ENCODE measurements at regions not wholly inside any gene's neighbourhood (a gene's known extent, or its start where the extent isn't known, plus 50 kb on each side); places are given as distances from the start of the nearest gene placed in this dataset.

DNA sequence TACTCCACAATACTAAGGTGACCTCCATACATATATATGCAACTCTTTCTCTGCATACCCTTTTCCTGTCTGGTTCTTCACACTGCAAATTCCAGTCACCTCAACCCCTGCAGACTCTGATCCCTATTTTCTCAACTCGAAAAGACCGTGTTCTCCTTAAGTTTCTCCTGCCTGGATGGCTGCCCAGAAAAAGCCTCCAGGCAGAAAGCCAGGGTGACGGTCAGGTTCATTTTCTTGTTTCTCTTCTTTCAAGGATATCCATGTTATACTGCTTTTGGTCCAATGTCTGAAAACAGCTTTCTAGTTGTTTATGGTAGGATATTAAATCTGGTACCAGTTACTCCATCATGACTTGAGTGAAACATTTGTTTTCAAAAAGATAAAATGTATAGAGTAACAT is 267.8 kb upstream of the MYO3A start:
- Histone ChIP-seq H2AFZ (ENCODE audit: low read length) (no peak overlapping the region), H3K27me3 (replicated peaks in 1 of 4; ENCODE audit: control insufficient read depth in 3 of 4, extremely low read depth in 1 of 4, insufficient read depth in 3 of 4, low read length in 3 of 4) (no peaks in the 10 kb centered on the region), H3K23ac (ENCODE audit: insufficient read length) (no peak overlapping the region), H4K5ac (ENCODE audit: insufficient read length, low read depth, low read length) (no peak overlapping the region), H3K23me2 (ENCODE audit: low read depth, low read length) (no peaks in the 10 kb centered on the region), H2BK15ac (ENCODE audit: low read length) (no peak overlapping the region), H4K8ac (ENCODE audit: extremely low read depth, insufficient read depth, low read length) (no peak overlapping the region), H2BK12ac (ENCODE audit: low read depth, low read length) (no peak overlapping the region), H3K4me3 (ENCODE audit: extremely low read depth in 1 of 4, insufficient read depth in 2 of 4, low read depth in 3 of 4, low read length in 4 of 4) (no peak overlapping the region), H3K79me1 (ENCODE audit: low read depth, low read length) (no peaks in the 10 kb centered on the region), H3K56ac (replicated peaks; ENCODE audit: insufficient read length, low read depth, low read length) (no peak overlapping the region), H2BK5ac (ENCODE audit: low read depth, low read length) (no peak overlapping the region), H2BK20ac (ENCODE audit: low read length) (no peak overlapping the region), H3K79me2 (ENCODE audit: control insufficient read depth in 1 of 2, insufficient read depth in 2 of 2, low read length in 2 of 2) (no peaks in the 10 kb centered on the region), H3K14ac (ENCODE audit: insufficient read length) (no peak overlapping the region), H3K4ac (replicated peaks; ENCODE audit: insufficient read length, low read depth, low read length) (no peak overlapping the region), H2BK120ac (replicated peaks; ENCODE audit: low read depth, low read length) (no peak overlapping the region), H3K4me1 (replicated peaks in 1 of 4; ENCODE audit: control insufficient read depth in 3 of 4, insufficient read depth in 4 of 4, low read length in 3 of 4) (no peaks in the 10 kb centered on the region), H3K18ac (ENCODE audit: extremely low read depth, low read length) (no peak overlapping the region), H3K36me3 (ENCODE audit: control insufficient read depth in 2 of 4, insufficient read depth in 4 of 4, low read length in 3 of 4) (no peaks in the 10 kb centered on the region), H3K9me3 (ENCODE audit: insufficient read depth in 2 of 2, low read depth in 1 of 2, low read length in 1 of 2) (no peaks in the 10 kb centered on the region), H4K20me1 (replicated peaks in 1 of 2; ENCODE audit: control insufficient read depth in 1 of 2, insufficient read depth in 2 of 2, low read length in 2 of 2) (no peaks in the 10 kb centered on the region), H4K91ac (replicated peaks; ENCODE audit: insufficient read length, low read length) (no peak overlapping the region), H2AK5ac (ENCODE audit: low read depth, low read length) (no peak overlapping the region), H3K4me2 (ENCODE audit: insufficient read depth in 1 of 2, low read depth in 2 of 2, low read length in 2 of 2) (no peak overlapping the region), H3K9ac (replicated peaks in 1 of 4; ENCODE audit: extremely low read depth in 1 of 4, low read depth in 3 of 4, low read length in 3 of 4) (no peak overlapping the region), H3K27ac (ENCODE audit: low read depth, low read length) (no peak overlapping the region)
- POLR2A ChIA-PET (ENCODE audit: partially characterized antibody) = no interaction called here
- 91% methylated on average over 3 of the region's 3 CpGs; no CpG with 5 or more reads in 1 of the 2 experiments for WGBS, 2 experiments (ENCODE audit: extremely low coverage in 1 of 2, insufficient coverage in 1 of 2, insufficient read length in 1 of 2, insufficient replicate concordance in 2 of 2, low coverage in 1 of 2, low lambda C conversion rate in 2 of 2, missing lambda C conversion rate in 1 of 2)
- TF ChIP-seq RFX5 (IDR thresholded peaks at IDR 0.05; ENCODE audit: borderline replicate concordance, low read depth, low read length) (no peak), CREB1 (IDR thresholded peaks at IDR 0.05) (no peak), SRF (IDR thresholded peaks at IDR 0.05; ENCODE audit: low read depth, low read length) (no peak), E2F6 (IDR thresholded peaks at IDR 0.05) (no peak), SP2 (IDR thresholded peaks at IDR 0.05; ENCODE audit: low read length) (no peak), CBX8 (IDR thresholded peaks at IDR 0.05; ENCODE audit: borderline replicate concordance, low read depth, low read length) (no peak), EP300 (IDR thresholded peaks at IDR 0.05; ENCODE audit: borderline replicate concordance in 1 of 2, low read depth in 2 of 2, low read length in 2 of 2) (no peak), KDM5A (IDR thresholded peaks at IDR 0.05; ENCODE audit: low read length) (no peak), CTBP2 (IDR thresholded peaks at IDR 0.05; ENCODE audit: borderline replicate concordance, insufficient read depth, insufficient read length, low read length) (no peak)
- TF ChIP-seq, protein P1, sequence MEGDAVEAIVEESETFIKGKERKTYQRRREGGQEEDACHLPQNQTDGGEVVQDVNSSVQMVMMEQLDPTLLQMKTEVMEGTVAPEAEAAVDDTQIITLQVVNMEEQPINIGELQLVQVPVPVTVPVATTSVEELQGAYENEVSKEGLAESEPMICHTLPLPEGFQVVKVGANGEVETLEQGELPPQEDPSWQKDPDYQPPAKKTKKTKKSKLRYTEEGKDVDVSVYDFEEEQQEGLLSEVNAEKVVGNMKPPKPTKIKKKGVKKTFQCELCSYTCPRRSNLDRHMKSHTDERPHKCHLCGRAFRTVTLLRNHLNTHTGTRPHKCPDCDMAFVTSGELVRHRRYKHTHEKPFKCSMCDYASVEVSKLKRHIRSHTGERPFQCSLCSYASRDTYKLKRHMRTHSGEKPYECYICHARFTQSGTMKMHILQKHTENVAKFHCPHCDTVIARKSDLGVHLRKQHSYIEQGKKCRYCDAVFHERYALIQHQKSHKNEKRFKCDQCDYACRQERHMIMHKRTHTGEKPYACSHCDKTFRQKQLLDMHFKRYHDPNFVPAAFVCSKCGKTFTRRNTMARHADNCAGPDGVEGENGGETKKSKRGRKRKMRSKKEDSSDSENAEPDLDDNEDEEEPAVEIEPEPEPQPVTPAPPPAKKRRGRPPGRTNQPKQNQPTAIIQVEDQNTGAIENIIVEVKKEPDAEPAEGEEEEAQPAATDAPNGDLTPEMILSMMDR (IDR thresholded peaks at IDR 0.05; ENCODE audit: control extremely low read depth in 1 of 3, insufficient read depth in 1 of 3, low read depth in 1 of 3, low read length in 3 of 3) = no peak
- FAIRE-seq = no peak
- CTCF ChIA-PET (ENCODE audit: partially characterized antibody) = no interaction called here
- no peak for DNase-seq (ENCODE audit: low read depth in 1 of 2, low spot score in 2 of 2)
